ENCODE measurements at regions not wholly inside any gene's neighbourhood (a gene's known extent, or its start where the extent isn't known, plus 50 kb on each side); places are given as distances from the start of the nearest gene placed in this dataset.

DNA sequence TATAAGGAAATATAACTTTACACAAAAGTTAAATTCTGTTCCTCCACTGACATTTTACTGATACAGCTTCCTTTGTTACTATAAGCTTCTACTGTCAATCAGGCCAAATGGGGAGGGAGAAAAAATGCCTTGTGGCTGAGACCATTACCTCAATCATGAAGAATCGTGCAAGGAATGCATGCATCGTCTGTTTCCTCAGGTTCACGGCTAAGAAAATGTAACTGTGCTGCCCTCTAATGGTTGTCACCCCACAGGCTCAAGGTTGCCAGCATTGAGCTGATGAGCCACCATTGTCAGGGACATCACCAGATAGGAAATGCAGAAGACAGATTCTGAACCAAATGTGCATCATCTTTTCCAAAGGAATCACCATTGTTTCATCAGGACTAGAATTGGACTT is 426.9 kb downstream of the CDH2 start:
- H3K9me3 ChIP-seq, result no peaks in the 10 kb centered on the region
- TF ChIP-seq, protein P1, sequence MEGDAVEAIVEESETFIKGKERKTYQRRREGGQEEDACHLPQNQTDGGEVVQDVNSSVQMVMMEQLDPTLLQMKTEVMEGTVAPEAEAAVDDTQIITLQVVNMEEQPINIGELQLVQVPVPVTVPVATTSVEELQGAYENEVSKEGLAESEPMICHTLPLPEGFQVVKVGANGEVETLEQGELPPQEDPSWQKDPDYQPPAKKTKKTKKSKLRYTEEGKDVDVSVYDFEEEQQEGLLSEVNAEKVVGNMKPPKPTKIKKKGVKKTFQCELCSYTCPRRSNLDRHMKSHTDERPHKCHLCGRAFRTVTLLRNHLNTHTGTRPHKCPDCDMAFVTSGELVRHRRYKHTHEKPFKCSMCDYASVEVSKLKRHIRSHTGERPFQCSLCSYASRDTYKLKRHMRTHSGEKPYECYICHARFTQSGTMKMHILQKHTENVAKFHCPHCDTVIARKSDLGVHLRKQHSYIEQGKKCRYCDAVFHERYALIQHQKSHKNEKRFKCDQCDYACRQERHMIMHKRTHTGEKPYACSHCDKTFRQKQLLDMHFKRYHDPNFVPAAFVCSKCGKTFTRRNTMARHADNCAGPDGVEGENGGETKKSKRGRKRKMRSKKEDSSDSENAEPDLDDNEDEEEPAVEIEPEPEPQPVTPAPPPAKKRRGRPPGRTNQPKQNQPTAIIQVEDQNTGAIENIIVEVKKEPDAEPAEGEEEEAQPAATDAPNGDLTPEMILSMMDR (IDR thresholded peaks at IDR 0.05), result no peak
- TF ChIP-seq POLR2A (IDR thresholded peaks at IDR 0.05), result no peak
- H3K27ac ChIP-seq, result no peak overlapping the region
- H3K4me3 ChIP-seq, result no peak overlapping the region
- intact Hi-C loops (cut with DNase I; ENCODE audit: low total_unique reads), result no loop called here
- no peaks in the 10 kb centered on the region for H3K36me3 ChIP-seq
- DNase-seq, result no peak
- no peaks in the 10 kb centered on the region for H3K4me1 ChIP-seq
- H3K27me3 ChIP-seq, result no peaks in the 10 kb centered on the region

- no peak for DNase-seq
- H3K9me3 ChIP-seq, result no peaks in the 10 kb centered on the region
- TF ChIP-seq, protein P1 (IDR thresholded peaks at IDR 0.05), result no peak
- no peak for TF ChIP-seq POLR2A (IDR thresholded peaks at IDR 0.05)
- H3K4me1 ChIP-seq, result no peaks in the 10 kb centered on the region
- H3K36me3 ChIP-seq, result no peaks in the 10 kb centered on the region
- intact Hi-C loops (cut with DNase I; ENCODE audit: low total_unique reads), result no loop called here
- H3K27me3 ChIP-seq, result no peaks in the 10 kb centered on the region
- H3K27ac ChIP-seq, result no peak overlapping the region
- H3K4me3 ChIP-seq, result no peak overlapping the region
Observed at GRCh38 chr18:27749194-27749593, 427.7 kb downstream of the CDH2 start.

GRCh38 chr18:27746241-27746640 is 430.7 kb downstream of the CDH2 start:
- TF ChIP-seq POLR2A (IDR thresholded peaks at IDR 0.05), result no peak
- TF ChIP-seq, protein P1 (IDR thresholded peaks at IDR 0.05), result no peak
- no peak overlapping the region for H3K27ac ChIP-seq
- H3K9me3 ChIP-seq, result no peaks in the 10 kb centered on the region
- no peak overlapping the region for H3K4me3 ChIP-seq
- no peak for DNase-seq
- intact Hi-C loops (cut with DNase I; ENCODE audit: low total_unique reads), result no loop called here
- no peaks in the 10 kb centered on the region for H3K27me3 ChIP-seq
- no peaks in the 10 kb centered on the region for H3K4me1 ChIP-seq
- no peaks in the 10 kb centered on the region for H3K36me3 ChIP-seq

GRCh38 chr18:27735117-27735516 is 441.8 kb downstream of the CDH2 start:
- no peaks in the 10 kb centered on the region for H3K9me3 ChIP-seq
- DNase-seq, result no peak
- H3K27me3 ChIP-seq, result no peaks in the 10 kb centered on the region
- no peaks in the 10 kb centered on the region for H3K36me3 ChIP-seq
- no peaks in the 10 kb centered on the region for H3K4me1 ChIP-seq
- intact Hi-C loops (cut with DNase I; ENCODE audit: low total_unique reads), result no loop called here
- TF ChIP-seq, protein P1 (IDR thresholded peaks at IDR 0.05), result no peak
- TF ChIP-seq POLR2A (IDR thresholded peaks at IDR 0.05), result no peak
- no peak overlapping the region for H3K27ac ChIP-seq
- H3K4me3 ChIP-seq, result no peak overlapping the region

DNA sequence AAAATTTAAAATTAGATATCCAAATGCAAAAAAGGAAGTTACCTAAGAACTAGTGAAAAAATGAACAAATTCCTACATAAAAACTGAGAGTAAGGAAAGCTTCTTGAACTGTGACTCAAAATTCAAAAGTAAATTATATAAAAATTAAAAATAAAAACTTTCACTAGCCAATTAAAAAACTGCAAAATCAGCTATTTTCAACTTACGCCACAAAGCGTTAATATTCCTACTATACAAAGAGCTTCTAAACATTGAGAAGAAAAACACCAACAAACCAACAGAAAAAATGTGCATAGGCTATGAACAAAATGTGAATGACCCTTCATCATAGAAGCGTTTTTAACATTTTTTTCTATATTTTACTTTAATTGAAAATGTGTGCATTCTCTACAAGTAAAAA is 445.7 kb downstream of the CDH2 start:
- no peaks in the 10 kb centered on the region for H3K36me3 ChIP-seq
- H3K9me3 ChIP-seq, result no peaks in the 10 kb centered on the region
- H3K27ac ChIP-seq, result no peak overlapping the region
- intact Hi-C loops (cut with DNase I; ENCODE audit: low total_unique reads), result no loop called here
- TF ChIP-seq, protein P1 (IDR thresholded peaks at IDR 0.05), result no peak
- no peak for TF ChIP-seq POLR2A (IDR thresholded peaks at IDR 0.05)
- H3K27me3 ChIP-seq, result no peaks in the 10 kb centered on the region
- no peak for DNase-seq
- H3K4me1 ChIP-seq, result no peaks in the 10 kb centered on the region
- no peak overlapping the region for H3K4me3 ChIP-seq

Measured in uterus (tissue), 3 donors.